NB4 (cell line): ENCODE measurements at regions not wholly inside any gene's neighbourhood (a gene's known extent, or its start where the extent isn't known, plus 50 kb on each side); places are given as distances from the start of the nearest gene placed in this dataset.

Experiments
- CTCF ChIP-seq: IDR thresholded peaks from one replicate; pipeline ENCODE4 v1.5.1; 2012; ENCODE audit warnings: low read depth, low read length
- POLR2A ChIP-seq: IDR thresholded peaks from 2 replicates; pipeline ENCODE4 v1.6.1; 2011; ENCODE audit warnings: mild to moderate bottlenecking; ENCODE audit not compliant: insufficient read length; ENCODE audit errors: extremely low read depth

- TF ChIP-seq CTCF (no peak), POLR2A (no peak)
Measured at GRCh38 chr4:156111686-156112085, 158.0 kb upstream of the CTSO start.
